ENCODE measurements at regions not wholly inside any gene's neighbourhood (a gene's known extent, or its start where the extent isn't known, plus 50 kb on each side); places are given as distances from the start of the nearest gene placed in this dataset.

- no peak overlapping the region for H3K27ac Mint-ChIP-seq
- ChIA-PET CTCF (no interaction called here), POLR2A (no interaction called here)
Measured at GRCh38 chr17:57174591-57174990, 81.7 kb upstream of the MSI2 start.

GRCh38 chr17:57178839-57179238 lies 77.5 kb upstream of the MSI2 start:
- POLR2A ChIA-PET = no interaction called here

More at GRCh38 chr17:57174591-57174990, 81.7 kb upstream of the MSI2 start:
- H3K4me3 Mint-ChIP-seq = no peak overlapping the region
- DNase-seq (ENCODE audit: low spot score) = no peak
- H3K36me3 Mint-ChIP-seq = no peaks in the 10 kb centered on the region
- H3K9me3 Mint-ChIP-seq = no peaks in the 10 kb centered on the region
- H3K4me1 Mint-ChIP-seq = no peaks in the 10 kb centered on the region
- H3K27me3 Mint-ChIP-seq (ENCODE audit: low read depth) = no peaks in the 10 kb centered on the region
- ATAC-seq = no peak
- TF ChIP-seq TEAD4 (CRISPR knock-in tag; IDR thresholded peaks at IDR 0.05) (no peak), RELA (CRISPR knock-in tag; IDR thresholded peaks at IDR 0.05; ENCODE audit: borderline replicate concordance) (no peak), NFYB (CRISPR knock-in tag; conservative IDR thresholded peaks at IDR 0.05; ENCODE audit: low read depth) (no peak), KAT7 (CRISPR knock-in tag; IDR thresholded peaks at IDR 0.05; ENCODE audit: borderline replicate concordance) (no peak), RORB (CRISPR knock-in tag; IDR thresholded peaks at IDR 0.05) (no peak), ZNF121 (CRISPR knock-in tag; IDR thresholded peaks at IDR 0.05) (no peak), ZNF396 (CRISPR knock-in tag; IDR thresholded peaks at IDR 0.05; ENCODE audit: borderline replicate concordance) (no peak), ESRRA (CRISPR knock-in tag; IDR thresholded peaks at IDR 0.05; ENCODE audit: borderline replicate concordance) (no peak), IRF2 (CRISPR knock-in tag; IDR thresholded peaks at IDR 0.05; ENCODE audit: borderline replicate concordance, low read depth) (no peak), ATF1 (CRISPR knock-in tag; IDR thresholded peaks at IDR 0.05) (no peak), SP1 (CRISPR knock-in tag; conservative IDR thresholded peaks at IDR 0.05) (no peak), SMAD4 (CRISPR knock-in tag; IDR thresholded peaks at IDR 0.05) (no peak), PRRX2 (CRISPR knock-in tag; IDR thresholded peaks at IDR 0.05) (no peak), MLX (CRISPR knock-in tag; IDR thresholded peaks at IDR 0.05) (no peak)
- TF ChIP-seq, protein P1, sequence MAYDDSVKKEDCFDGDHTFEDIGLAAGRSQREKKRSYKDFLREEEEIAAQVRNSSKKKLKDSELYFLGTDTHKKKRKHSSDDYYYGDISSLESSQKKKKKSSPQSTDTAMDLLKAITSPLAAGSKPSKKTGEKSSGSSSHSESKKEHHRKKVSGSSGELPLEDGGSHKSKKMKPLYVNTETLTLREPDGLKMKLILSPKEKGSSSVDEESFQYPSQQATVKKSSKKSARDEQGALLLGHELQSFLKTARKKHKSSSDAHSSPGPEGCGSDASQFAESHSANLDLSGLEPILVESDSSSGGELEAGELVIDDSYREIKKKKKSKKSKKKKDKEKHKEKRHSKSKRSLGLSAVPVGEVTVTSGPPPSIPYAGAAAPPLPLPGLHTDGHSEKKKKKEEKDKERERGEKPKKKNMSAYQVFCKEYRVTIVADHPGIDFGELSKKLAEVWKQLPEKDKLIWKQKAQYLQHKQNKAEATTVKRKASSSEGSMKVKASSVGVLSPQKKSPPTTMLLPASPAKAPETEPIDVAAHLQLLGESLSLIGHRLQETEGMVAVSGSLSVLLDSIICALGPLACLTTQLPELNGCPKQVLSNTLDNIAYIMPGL (CRISPR knock-in tag; IDR thresholded peaks at IDR 0.05) = no peak

More at GRCh38 chr17:57178839-57179238, 77.5 kb upstream of the MSI2 start:
- CTCF ChIA-PET = no interaction called here
- H3K27ac Mint-ChIP-seq = no peak overlapping the region
- no peaks in the 10 kb centered on the region for H3K9me3 Mint-ChIP-seq
- no peak overlapping the region for H3K4me3 Mint-ChIP-seq
- ATAC-seq (no peak), DNase-seq (ENCODE audit: low spot score) (no peak)
- TF ChIP-seq NR3C1 (CRISPR knock-in tag; conservative IDR thresholded peaks at IDR 0.05; ENCODE audit: low read depth) (no peak), KAT7 (CRISPR knock-in tag; IDR thresholded peaks at IDR 0.05; ENCODE audit: borderline replicate concordance) (no peak), ELF4 (CRISPR knock-in tag; IDR thresholded peaks at IDR 0.05; ENCODE audit: low read depth) (no peak), ARID4B (CRISPR knock-in tag; IDR thresholded peaks at IDR 0.05; ENCODE audit: borderline replicate concordance) (no peak), TEAD4 (CRISPR knock-in tag; IDR thresholded peaks at IDR 0.05) (no peak), ETV6 (CRISPR knock-in tag; IDR thresholded peaks at IDR 0.05) (no peak), EMX1 (CRISPR knock-in tag; IDR thresholded peaks at IDR 0.05) (no peak), ZBTB21 (CRISPR knock-in tag; IDR thresholded peaks at IDR 0.05; ENCODE audit: borderline replicate concordance) (no peak)
- H3K27me3 Mint-ChIP-seq (ENCODE audit: low read depth) = no peaks in the 10 kb centered on the region
- H3K4me1 Mint-ChIP-seq = no peaks in the 10 kb centered on the region
- no peaks in the 10 kb centered on the region for H3K36me3 Mint-ChIP-seq

Measured in WTC11 (cell line).